ENCODE measurements at regions not wholly inside any gene's neighbourhood (a gene's known extent, or its start where the extent isn't known, plus 50 kb on each side); places are given as distances from the start of the nearest gene placed in this dataset.
"Not testable (repeated sequence)": the region's sequence is repeated elsewhere in the genome, so short reads cannot be mapped to it uniquely, and the experiment has no call there.

GRCh38 chr3:557972-558371 lies 361.4 kb downstream of the CHL1 start:
- no peak for TF ChIP-seq CTCF (IDR thresholded peaks at IDR 0.05)
- Mint-ChIP-seq H3K4me1 (ENCODE audit: low read depth) (no peaks in the 10 kb centered on the region), H3K4me3 (ENCODE audit: unreplicated experiment) (no peak overlapping the region), H3K36me3 (ENCODE audit: low read depth) (no peaks in the 10 kb centered on the region), H3K9me3 (ENCODE audit: low read depth) (no peaks in the 10 kb centered on the region), H3K27ac (ENCODE audit: unreplicated experiment) (no peak overlapping the region), H3K27me3 (ENCODE audit: low read depth) (no peaks in the 10 kb centered on the region)
- DNase-seq (ENCODE audit: low spot score), result no peak

- no peak for TF ChIP-seq CTCF (IDR thresholded peaks at IDR 0.05)
- no peaks in the 10 kb centered on the region for H3K36me3 Mint-ChIP-seq (ENCODE audit: low read depth)
- H3K9me3 Mint-ChIP-seq (ENCODE audit: low read depth), result no peaks in the 10 kb centered on the region
- no peaks in the 10 kb centered on the region for H3K4me1 Mint-ChIP-seq (ENCODE audit: low read depth)
- H3K27me3 Mint-ChIP-seq (ENCODE audit: low read depth), result peaks cover 3% of the 10 kb centered on the region
- DNase-seq (ENCODE audit: low spot score), result no peak
- H3K27ac Mint-ChIP-seq (ENCODE audit: unreplicated experiment), result no peak overlapping the region
- no peak overlapping the region for H3K4me3 Mint-ChIP-seq (ENCODE audit: unreplicated experiment)
Observed at GRCh38 chr3:567488-568185, 371.1 kb downstream of the CHL1 start.

- H3K4me1 Mint-ChIP-seq (ENCODE audit: low read depth); H3K4me3 Mint-ChIP-seq (ENCODE audit: unreplicated experiment); DNase-seq (ENCODE audit: low spot score); H3K36me3 Mint-ChIP-seq (ENCODE audit: low read depth); H3K9me3 Mint-ChIP-seq (ENCODE audit: low read depth); H3K27me3 Mint-ChIP-seq (ENCODE audit: low read depth); H3K27ac Mint-ChIP-seq (ENCODE audit: unreplicated experiment): not testable (repeated sequence)
Observed at GRCh38 chr3:579529-579928, 383.0 kb downstream of the CHL1 start.

GRCh38 chr3:589066-589465 lies 392.5 kb downstream of the CHL1 start:
- H3K9me3 Mint-ChIP-seq (ENCODE audit: low read depth); H3K27ac Mint-ChIP-seq (ENCODE audit: unreplicated experiment); H3K36me3 Mint-ChIP-seq (ENCODE audit: low read depth); H3K4me1 Mint-ChIP-seq (ENCODE audit: low read depth); H3K27me3 Mint-ChIP-seq (ENCODE audit: low read depth); H3K4me3 Mint-ChIP-seq (ENCODE audit: unreplicated experiment); DNase-seq (ENCODE audit: low spot score): not testable (repeated sequence)

- H3K4me1 Mint-ChIP-seq (ENCODE audit: low read depth); H3K4me3 Mint-ChIP-seq (ENCODE audit: unreplicated experiment); H3K9me3 Mint-ChIP-seq (ENCODE audit: low read depth); H3K27me3 Mint-ChIP-seq (ENCODE audit: low read depth); DNase-seq (ENCODE audit: low spot score); H3K27ac Mint-ChIP-seq (ENCODE audit: unreplicated experiment); H3K36me3 Mint-ChIP-seq (ENCODE audit: low read depth): not testable (repeated sequence)
Observed at GRCh38 chr3:597304-597703, 400.7 kb downstream of the CHL1 start.

- H3K4me3 Mint-ChIP-seq (ENCODE audit: unreplicated experiment); DNase-seq (ENCODE audit: low spot score); H3K27me3 Mint-ChIP-seq (ENCODE audit: low read depth); H3K9me3 Mint-ChIP-seq (ENCODE audit: low read depth); H3K4me1 Mint-ChIP-seq (ENCODE audit: low read depth); H3K36me3 Mint-ChIP-seq (ENCODE audit: low read depth); H3K27ac Mint-ChIP-seq (ENCODE audit: unreplicated experiment): not testable (repeated sequence)
Observed at GRCh38 chr3:597746-598145, 401.2 kb downstream of the CHL1 start.

- not testable (repeated sequence) for H3K4me1 Mint-ChIP-seq (ENCODE audit: low read depth); DNase-seq (ENCODE audit: low spot score); H3K4me3 Mint-ChIP-seq (ENCODE audit: unreplicated experiment); H3K27ac Mint-ChIP-seq (ENCODE audit: unreplicated experiment); H3K27me3 Mint-ChIP-seq (ENCODE audit: low read depth); H3K36me3 Mint-ChIP-seq (ENCODE audit: low read depth)
- H3K9me3 Mint-ChIP-seq (ENCODE audit: low read depth), result peaks cover 13% of the 10 kb centered on the region
Observed at GRCh38 chr3:607480-607879, 410.9 kb downstream of the CHL1 start.

- TF ChIP-seq CTCF (IDR thresholded peaks at IDR 0.05), result no peak
- Mint-ChIP-seq H3K4me1 (ENCODE audit: low read depth) (no peaks in the 10 kb centered on the region), H3K36me3 (ENCODE audit: low read depth) (no peaks in the 10 kb centered on the region), H3K27me3 (ENCODE audit: low read depth) (peaks cover 3% of the 10 kb centered on the region), H3K27ac (ENCODE audit: unreplicated experiment) (no peak overlapping the region), H3K4me3 (ENCODE audit: unreplicated experiment) (no peak overlapping the region), H3K9me3 (ENCODE audit: low read depth) (no peaks in the 10 kb centered on the region)
- no peak for DNase-seq (ENCODE audit: low spot score)
Observed at GRCh38 chr3:621714-622113, 425.2 kb downstream of the CHL1 start.
